Stimulated activated CD4-positive, alpha-beta T cell treated with anti-CD3 and anti-CD28 coated beads, Interleukin-2, amount 100 ng/mL, for 4 hours (primary cell): ENCODE measurements at regions not wholly inside any gene's neighbourhood (a gene's known extent, or its start where the extent isn't known, plus 50 kb on each side); places are given as distances from the start of the nearest gene placed in this dataset.

Source experiments
- DNase-seq: peaks from one replicate; pipeline ENCODE4 v3.0.0-alpha.2; 2020; ENCODE audit warnings: low read depth

DNA sequence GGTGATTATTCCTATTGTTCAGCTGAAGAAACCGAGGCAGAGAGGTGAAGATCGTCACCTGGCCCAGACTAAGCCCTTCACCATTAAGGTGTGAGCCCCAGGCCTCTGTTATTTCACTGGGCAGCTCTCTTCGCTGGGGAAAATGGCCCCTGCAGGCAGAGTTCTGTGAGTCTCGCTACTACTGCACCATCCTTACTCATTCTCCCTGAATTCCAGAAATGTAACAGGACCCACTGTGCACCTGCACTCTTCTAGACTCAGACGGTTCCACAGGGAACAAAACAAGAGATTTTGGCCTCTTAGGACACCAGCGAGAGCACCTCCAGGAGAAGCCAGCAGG, 147.7 kb upstream of the GLI2 start:
- DNase-seq: no peak

DNA sequence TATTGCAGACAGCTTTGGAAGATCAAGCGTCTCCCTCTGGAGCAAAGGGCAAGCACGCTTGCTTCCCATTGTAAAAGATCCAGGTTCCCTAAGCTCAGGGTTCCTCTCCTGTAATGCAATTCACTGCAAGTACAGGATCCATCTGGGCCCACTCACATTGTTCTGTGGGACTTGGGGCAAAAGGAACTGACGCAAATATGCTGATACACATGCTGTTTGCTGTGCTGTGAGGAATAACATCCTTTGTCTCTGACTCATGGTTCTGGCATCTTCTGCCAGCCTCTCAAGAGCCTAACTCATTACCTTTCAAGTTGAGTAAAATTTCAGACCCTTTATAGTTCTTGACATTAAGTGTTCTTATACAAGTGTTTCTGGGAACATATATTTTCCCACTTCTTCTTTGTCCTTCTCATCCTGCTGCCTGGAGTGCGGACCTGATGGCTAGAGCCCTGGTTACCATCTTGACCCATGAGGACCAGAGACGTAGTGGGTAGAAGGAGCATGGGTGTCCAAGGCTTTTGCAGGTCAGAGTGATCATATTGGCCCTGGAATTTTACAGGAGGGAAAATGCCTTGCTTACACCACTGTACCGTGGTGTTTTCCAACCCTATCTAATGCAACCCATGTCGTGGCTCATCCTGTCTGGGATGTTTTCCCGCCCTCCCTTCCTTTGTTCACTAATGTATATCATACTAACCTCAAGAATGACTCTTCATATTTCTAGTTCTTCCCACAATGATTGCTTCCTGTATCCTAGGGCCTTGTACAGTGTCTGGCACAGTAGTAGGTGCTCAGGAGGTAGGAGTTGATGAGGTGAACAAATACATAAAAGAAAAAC, 145.7 kb upstream of the GLI2 start:
- DNase-seq: no peak

DNA sequence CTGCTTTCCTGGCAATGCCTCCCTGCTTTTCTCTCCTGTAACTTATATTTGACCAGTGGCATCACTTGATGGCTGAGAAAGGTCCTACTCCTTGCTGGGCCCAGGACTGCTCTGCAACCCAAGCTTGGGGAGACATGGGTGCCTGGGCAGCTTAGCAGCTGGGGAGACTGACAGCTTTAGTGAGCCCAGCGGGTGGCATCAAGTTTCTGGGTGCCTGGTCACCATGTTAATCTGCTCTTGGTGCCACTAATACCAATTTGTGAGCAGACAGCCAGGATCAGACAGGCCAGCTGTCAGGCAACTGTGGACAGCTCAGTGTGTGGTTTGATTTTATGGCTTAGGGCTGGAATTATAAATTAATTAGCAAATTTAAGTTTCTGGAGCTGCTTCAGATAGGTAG, 144.8 kb upstream of the GLI2 start:
- DNase-seq: no peak

DNA sequence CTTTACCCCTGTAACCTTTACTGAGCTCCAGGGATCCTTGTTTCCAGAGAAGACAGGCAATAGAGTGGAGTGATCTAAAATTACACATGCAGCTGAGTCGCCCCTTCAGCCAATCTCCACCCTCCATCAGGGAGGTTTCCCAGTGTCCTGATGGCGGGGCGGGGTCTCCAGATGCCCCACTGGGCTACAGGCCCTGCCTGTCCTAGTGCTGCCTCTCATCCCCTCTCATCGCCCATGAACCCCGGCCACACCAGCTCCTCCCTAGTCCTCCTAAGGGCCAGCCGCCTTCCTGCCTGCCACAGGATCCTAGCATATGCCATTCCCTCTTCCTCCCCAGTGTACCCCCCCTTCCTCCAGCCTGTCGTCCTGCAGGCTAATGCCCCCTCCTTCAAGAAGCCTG, 144.1 kb upstream of the GLI2 start:
- DNase-seq: no peak

DNA sequence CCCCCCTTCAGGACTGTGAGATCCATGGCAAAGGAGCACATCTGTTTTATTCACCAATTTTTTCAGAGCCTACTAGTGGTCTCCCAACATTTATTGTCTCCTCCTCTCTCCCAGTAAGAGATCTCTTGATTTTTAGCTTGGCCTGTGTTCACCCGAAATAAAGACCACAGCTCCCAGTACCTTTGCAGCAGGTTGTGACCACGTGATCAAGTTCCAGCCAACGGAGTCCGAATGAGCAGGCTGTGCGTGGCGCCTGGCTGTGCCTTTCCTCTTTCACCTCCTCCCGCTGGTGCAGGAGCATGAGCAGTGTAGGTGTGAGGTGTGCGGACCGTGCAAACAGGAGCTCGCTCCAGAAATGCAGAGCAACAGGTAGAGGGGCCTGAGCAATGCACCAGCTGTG, 143.6 kb upstream of the GLI2 start:
- no peak for DNase-seq

DNA sequence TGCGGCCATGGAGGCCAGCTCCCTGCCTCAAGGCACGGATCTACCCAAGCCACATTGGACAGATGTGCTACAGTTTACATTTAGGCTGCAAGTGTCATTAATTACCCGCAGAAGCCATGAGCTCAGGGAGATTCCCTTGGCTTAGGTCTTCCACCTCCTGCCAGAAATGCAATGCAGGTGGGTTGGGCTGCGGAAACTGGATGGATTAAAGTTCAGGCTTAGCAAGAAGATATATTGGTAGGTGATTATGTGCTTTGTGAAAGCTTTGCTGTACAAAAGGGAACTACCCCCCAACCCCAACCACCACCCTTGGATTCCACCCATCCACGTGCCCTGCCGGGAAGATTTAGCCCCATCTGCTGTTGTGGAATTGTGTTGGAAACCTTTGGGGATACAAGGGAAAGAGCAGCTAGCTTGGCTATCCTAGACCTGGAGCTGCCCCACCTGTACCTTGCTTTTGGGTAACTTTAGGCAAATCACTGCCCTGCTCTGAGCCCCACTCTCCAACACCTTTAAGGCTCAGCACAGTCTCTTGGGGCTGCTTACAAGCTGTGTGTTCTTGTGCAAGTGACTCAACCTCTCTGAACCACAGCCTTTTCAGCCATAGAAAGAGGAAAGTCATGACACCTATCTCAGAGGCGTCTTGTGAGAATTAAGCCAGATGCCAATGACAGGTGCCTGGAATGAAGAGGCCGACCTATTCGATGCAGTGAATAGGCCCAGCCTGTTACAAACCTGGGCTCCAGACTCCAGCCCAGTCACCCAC, 141.6 kb upstream of the GLI2 start:
- DNase-seq: no peak

DNA sequence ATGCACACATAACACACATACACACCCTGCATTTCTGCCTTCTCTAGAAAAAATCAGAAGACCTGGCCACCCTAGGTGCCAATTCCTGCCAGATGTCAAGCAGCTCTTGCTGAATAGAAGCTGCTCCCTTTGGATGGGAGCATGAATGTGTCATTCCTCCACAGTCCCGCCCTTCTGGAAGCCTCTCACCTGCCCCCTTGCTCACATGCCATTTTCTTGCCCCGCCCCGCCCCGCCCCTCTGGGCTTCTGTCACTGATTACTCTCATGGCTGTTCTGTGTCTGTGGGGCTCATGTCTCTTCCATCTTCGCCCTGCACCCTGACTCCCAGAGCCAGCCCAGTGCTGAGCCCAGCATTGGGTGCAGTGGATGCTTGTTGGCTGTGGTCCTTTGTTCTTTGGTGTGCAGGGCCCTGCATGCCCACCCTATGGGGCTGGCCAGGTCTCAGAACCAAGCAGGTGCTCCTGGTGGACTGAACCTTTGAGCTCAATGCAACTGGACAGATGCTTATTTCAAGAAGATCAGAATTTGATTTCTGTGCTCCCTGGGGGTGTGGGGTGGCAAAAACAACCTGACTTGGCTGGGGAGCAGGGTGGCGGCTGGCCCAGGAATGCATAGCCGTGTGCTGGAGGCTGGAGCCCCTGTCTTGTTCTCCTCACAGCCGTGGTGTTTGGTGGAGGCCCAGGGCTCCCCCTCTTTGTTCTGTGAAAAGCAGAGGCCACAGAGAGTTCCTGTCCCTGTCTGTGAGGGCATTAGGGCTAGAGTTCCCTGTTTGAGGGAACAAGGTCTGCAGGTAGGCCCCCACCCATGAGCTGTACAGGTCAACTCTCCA, 140.6 kb upstream of the GLI2 start:
- DNase-seq: no peak

DNA sequence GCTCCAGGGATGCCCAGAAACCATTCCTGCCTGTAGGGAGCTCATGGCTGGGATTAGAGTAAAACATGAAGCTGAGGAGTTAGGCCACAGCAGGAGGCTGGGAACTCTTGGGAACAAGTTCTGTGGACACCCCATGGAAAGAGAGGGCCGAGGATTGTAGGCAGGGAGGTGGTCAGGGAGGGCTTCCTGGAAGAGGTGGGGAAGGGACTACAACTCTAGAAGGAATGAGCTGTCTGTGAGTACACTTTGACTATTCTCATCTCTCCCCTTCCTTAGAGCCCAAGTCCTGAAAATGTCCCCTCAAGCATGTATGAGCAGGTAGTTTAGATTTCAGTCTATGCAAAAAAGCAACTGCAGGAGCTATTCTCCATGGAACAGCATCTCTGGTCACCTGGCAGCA, 139.9 kb upstream of the GLI2 start:
- DNase-seq: no peak

DNA sequence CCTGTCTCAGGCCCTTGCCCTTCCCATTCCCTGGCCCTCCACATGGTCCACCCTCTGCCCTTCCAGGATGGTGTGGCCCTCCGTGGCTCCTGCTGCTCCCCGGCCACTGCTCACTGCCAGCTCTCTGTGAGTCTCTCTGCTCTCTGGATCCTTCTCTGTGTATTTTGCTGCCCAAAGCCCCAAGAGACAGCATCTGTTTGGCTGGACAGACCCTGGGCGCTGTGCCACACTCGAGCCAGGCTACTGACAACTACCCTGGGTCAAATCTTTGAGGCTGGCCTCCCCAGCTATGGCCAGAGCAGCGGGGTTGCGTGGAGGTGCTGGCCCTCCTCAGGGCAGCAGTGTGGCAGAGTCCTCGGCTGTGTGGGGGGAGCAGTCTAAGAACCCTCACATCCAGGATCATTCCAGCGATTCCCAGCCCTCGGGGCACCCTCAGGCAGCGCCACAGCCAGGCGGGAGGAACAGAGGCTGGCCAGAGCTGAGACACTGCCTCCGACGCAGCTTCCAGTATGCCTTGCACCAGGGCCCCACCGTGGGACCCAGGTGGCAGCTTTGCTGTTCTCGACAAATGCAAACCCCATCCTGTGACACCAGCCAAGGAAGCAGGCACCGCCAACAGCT, 139.4 kb upstream of the GLI2 start:
- DNase-seq: no peak

DNA sequence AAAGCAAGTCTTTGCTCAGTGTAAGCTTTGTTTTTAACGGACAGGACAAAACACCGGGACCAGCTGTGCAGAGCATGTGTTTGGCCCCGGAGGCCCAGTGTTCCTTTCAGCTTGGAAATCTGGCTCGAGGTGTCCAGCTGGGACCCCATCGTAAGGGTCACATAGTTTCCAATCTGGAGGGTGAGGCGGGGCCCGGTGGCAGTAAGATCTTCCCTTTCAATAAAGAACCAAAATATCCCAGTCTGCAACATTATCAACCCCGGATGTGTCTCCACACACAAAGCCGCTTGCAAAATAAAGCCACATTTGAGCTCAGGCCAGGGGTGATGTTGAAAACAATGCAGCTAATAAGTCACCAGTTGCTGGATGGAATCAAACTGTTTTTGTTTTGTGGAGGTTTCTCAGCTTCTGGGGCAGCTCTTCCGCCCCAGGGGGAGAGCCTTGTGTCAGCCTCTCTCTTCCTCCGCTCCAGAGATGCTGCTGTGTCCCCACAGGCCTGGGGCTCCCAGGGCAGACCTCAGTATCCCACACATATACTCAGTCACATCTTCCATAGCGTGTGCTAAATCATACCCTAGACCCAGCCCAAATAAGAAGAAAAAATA, 138.6 kb upstream of the GLI2 start:
- no peak for DNase-seq

DNA sequence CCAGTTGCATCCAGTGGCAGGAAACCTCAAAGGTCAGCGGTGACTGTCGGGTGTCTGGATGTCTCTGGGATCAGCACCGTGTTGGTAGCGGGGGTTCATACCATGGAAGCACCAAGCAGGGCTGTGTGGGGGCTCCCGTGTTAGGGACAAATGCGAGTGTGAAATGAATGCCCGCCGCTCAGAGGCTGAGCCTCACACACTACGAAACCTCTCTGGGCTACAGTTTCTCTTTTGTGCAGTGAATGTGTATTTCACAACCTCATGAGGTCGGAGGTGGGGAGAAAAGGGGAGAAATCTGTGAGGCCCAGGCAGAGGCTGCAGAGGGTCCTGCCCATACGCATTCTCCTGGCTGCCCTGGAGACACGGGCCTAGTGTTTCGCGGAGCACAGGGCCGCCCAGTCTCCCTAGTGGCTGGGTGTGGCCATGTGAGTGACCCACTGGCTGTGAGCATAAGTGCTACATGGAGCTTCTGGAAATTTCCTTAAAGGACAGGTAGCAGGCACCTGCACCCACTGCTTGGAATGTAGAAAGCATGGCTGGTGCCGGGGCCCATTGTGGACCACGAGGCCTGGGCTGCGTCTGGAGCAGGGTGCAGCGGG, 138.0 kb upstream of the GLI2 start:
- no peak for DNase-seq

DNA sequence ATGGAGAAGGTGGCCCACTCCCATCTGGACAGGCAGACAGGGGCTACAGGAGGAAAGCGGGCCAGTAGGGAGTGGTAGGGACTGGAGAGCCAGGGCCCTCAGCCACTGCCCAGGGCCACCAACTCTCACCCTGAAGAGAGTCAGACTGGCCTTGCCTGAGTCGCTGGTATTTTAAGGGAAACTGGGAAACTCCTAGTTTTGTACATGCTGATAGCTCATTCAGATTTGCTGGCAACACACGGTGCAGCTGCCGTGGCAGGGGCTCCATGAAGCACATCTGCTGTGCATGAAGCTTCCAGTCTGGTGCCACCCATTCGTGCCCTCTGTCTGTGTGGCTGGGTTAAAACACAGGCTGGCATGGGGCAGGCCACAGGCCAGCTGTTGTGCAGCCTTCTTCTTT, 137.3 kb upstream of the GLI2 start:
- no peak for DNase-seq

DNA sequence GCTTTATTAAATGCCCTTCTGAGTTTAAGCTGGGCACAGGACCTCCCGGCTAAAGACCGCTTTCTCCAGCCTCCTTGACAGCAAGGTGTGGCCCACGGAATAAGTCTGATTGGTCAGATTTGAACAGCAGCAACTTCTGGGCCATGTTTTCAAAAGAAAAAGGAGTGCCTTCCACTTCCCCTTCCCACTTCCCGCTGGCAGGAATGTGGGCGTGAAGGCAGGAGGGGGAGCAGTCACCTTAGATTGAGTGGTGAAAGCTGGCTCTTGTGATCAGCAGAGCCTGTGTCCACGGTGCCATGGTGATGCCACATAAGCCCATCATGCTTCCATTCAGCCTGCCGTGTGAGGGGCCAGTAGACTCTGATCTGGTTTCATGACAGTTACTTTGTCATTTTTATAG, 136.6 kb upstream of the GLI2 start:
- no peak for DNase-seq

DNA sequence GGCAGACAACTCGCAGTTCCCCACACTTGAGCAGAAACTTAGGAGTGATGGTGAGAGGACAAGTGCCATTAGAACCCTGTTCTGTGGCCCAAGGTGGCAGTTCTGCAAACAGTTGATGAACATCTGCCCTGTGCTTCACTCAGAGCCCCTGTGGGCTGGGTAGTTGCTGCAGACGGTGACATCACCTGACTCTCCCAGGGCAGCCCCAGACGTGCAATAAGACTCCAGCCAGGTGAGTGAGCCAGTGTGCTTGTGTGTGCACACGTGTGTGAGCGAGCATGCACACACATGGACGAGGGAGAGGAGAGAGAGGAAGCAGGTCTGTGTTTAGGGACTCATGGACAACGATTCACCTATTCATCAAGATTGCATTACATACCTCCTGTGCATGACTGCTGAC, 136.0 kb upstream of the GLI2 start:
- no peak for DNase-seq

DNA sequence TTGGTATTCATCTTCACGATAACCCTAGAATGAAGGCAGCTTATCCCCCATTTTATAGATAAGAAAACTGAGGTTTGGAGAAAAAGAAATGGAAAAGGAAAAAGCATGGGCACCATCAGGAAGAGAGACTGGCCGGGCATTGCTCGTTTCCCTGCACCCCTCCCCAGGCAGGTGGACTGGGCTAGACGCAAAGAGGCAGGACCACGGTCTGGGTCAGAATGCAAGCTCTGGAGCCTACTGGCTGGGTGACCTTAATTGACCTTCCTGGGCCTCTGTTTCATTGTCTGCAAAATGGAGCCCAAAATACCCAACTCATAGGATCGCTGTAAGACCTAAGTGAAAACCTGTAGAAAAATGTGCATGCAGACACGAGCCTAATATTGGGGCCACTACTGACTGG, 135.3 kb upstream of the GLI2 start:
- no peak for DNase-seq

DNA sequence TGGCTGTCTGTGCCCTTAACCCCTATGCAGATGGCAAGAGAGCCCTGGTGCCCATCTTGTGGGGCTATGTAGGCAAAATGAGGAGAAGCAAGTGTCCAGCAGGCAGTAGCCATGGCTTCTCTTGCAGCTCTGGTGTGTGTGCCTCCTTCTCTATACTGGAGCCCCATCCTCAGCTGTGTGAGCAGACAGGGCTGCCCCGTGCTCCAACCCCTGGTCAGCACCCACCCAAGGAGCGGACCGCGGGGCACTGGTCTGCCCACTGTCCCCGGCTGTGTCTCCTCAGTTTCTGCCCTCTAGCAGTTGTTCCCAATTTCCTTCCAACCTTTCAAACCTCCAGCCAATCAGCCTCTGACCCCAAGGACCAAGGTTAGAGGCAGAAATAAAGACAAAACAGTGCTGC, 134.9 kb upstream of the GLI2 start:
- DNase-seq: no peak

DNA sequence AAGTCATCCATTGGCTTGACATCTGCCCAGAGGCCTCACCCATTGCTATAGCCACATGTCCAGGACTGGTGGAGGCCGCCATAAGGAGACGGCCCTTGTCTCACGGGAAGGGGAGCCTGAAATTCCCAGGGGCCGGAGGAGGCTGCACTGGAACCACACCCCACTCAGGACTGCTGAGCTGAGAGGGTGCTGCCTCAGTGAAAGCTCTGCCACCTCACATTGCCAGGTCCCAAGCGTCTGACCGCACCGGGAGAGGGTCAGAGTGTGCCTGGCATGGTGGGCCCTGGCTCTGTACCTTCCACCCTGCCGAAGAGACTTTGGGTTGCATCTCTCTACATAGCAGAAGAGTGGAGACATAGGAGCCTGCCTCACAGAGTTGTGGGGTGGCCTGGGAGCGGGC, 134.1 kb upstream of the GLI2 start:
- no peak for DNase-seq

DNA sequence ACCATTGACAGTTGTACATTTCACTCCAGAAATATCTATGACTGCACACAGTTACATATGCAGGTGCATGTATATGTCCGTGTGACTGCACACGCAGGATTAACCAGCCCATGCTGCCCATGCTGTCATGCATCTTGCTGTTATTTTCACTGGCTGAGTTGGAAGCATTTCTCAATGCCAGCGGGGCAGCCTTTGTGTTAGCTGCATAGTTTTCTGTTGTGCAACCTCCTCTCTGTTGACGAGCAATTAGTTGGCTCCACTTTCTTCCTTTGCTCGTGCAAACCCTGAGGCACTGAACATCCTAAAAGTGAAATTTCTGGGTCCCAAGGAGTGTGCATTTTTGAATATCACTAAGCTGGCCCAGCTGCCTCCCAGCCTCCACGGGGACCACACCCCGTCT, 133.4 kb upstream of the GLI2 start:
- no peak for DNase-seq

DNA sequence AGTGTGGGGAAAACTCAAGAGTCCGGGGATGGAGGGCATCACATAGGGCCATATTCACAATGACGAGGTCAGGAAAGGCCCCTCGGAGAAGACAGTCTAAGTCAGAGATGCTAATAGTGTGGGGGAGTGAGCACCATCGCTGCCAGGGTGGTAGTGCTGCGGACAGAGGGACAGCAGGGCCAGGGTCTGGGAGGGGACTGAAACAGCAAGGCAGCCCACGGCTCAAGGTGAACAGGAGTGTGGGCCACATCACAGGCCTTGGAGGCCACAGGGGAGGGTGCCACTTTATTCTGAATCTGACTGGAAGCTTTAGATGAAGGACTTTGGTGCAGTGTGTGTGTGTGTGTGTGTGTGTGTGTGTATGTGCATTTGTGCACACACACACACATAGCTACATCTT, 130.9 kb upstream of the GLI2 start:
- DNase-seq: no peak

DNA sequence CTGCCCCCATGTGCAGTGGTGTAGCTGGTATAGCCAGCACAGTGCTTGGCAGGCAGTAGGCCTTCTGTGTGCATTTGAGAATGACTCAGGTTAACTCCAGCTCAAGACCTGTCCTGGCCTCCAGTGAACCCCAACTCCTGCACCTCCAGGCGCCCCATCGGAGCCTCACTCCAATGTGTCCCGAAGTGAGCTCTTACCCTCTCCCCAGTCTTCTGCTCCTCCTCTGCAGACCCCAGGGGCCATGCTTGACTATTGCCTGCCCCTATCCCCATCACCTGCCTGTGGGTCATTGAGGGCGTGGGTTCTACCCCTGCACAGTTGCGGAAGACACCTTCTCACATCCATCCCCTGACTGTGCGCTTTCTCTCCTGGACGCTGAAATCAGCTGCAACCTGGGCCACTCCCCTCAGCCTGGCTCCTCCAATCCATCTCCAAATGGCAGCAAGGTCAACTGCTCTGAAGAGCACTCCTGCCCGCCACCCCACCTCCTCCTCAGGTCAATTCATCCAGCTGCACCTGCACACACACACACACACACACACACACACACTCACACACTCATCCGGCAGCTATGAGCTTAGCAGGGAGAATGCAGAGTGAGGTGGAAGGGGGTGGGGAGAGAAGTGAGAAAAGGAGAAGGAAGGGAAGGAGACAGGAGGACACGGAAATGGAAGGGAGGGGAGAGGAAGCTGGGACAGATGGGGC, 130.3 kb upstream of the GLI2 start:
- no peak for DNase-seq

DNA sequence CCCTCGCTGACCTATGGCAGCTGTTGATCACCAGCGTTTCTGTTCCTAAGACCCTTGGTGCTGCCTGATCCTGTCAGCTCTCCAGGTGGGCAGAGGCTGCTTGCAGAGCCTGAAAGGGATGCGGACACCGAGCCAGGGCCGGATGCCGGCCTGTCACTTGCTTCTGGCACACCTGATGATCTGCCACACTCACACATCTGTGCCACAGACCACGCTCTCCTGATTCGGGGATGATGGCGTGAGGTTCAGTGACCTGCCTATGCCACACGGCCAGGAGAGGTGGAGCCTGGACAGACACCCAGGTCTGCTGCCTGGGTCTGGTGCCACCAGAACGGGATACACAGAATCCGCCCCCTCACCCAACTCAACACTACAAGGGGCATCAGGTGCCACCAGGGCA, 129.4 kb upstream of the GLI2 start:
- DNase-seq: no peak
